Choroid plexus epithelial cell (primary cell): ENCODE measurements at regions not wholly inside any gene's neighbourhood (a gene's known extent, or its start where the extent isn't known, plus 50 kb on each side); places are given as distances from the start of the nearest gene placed in this dataset.
"Not testable (repeated sequence)": the region's sequence is repeated elsewhere in the genome, so short reads cannot be mapped to it uniquely, and the experiment has no call there.

ENCODE experiments used
- DNase-seq: peaks from one replicate; pipeline ENCODE4 v3.0.0-alpha.2; 2010; ENCODE audit warnings: low read depth
- H3K4me3 ChIP-seq: 2 replicates; pipeline ENCODE4 v1.5.1; 2011; ENCODE audit warnings: low read depth, mild to moderate bottlenecking, control low read depth, low read length, moderate library complexity
- CTCF ChIP-seq: conservative IDR thresholded peaks from 2 replicates; pipeline ENCODE4 v1.5.1; 2011; ENCODE audit warnings: low read depth, mild to moderate bottlenecking, control low read depth, inconsistent platforms, low read length, moderate library complexity

GRCh38 chr6:169115632-169116031 lies 138.0 kb downstream of the THBS2 start:
- no peak for TF ChIP-seq CTCF
- peak; percentile 65 for DNase-seq
- no peak overlapping the region for H3K4me3 ChIP-seq

DNA sequence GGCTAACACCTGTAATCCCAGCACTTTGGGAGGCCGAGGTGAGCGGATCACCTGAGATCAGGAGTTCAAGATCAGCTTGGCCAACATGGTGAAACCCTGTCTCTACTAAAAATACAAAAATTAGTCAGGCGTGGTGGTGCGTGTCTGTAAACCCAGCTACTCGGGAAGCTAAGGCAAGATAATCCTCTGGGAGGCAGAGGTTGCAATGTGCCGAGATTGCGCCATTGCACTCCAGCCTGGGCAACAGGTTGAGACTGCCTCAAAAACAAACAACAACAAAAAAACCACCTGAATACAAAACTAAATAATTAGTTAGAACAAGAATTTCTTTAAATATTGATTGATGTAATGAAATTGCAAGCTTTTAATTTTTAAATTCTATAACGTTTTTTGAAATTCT lies 139.0 kb downstream of the THBS2 start:
- not testable (repeated sequence) for DNase-seq, H3K4me3 ChIP-seq

GRCh38 chr6:169112483-169113320 lies 140.9 kb downstream of the THBS2 start:
- no peak overlapping the region for H3K4me3 ChIP-seq
- DNase-seq: no peak
- TF ChIP-seq CTCF: no peak

DNA sequence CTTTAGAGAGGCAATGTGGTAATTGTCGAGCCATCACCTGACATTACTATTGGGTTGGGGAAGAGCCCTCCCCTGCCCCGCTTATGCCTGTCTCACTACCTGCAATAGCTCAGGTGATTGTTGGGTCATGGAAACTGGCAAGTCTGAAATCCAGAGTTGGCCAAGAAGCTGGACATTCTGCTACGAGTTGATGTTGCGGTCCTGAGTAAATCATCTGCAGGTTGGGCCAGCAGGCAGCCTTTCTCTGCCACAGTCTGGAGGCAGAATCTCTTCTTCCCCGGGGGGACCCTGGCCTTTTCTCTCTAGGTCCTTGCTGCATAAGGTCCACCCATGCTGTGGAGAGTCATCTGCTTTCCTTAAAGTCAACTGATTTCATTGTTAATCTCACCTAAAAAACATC lies 142.4 kb downstream of the THBS2 start:
- no peak for TF ChIP-seq CTCF
- no peak for DNase-seq
- H3K4me3 ChIP-seq: no peak overlapping the region

- no peak overlapping the region for H3K4me3 ChIP-seq
- no peak for TF ChIP-seq CTCF
- DNase-seq: no peak
Observed at GRCh38 chr6:169109411-169110220, 144.0 kb downstream of the THBS2 start.

DNA sequence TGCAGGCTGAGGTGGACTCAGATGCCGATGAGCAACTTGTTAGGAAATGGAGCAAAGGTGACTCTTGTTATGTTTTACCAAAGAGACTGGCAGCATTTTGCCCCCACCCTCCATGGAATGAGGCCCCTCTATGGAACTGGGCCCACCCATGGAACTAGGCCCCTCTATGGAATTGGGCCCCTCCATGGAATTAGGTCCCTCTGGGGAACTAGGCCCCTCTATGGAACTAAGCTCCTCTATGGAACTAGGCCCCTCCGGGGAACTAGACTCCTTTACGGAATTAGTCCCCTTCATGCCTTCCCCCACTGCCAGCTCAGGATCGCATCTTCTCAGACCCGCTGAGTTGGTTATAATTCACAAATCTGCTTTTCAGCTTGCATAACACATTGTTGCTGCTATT lies 144.9 kb downstream of the THBS2 start:
- no peak for TF ChIP-seq CTCF
- H3K4me3 ChIP-seq: no peak overlapping the region
- DNase-seq: no peak

DNA sequence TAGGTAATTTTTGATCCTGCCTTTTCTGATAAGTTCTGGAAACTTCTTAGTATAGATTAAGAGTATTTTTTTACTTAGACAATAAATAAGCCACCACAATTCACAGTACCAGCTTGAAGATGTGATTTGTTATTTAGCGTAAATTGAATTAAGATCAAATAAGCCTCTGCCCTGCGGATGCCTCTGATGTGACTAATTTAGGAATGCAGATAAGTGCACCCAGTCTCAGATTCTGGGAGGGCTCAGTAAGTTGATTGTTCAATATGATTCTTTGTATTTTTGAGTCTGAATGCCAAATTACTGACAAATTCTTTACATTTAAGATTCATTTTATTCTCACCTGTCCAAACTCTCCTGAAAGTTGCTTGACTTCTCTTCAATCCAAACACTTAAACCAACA lies 147.5 kb downstream of the THBS2 start:
- TF ChIP-seq CTCF: no peak
- H3K4me3 ChIP-seq: no peak overlapping the region
- DNase-seq: peak; percentile 63
